ENCODE measurements at regions not wholly inside any gene's neighbourhood (a gene's known extent, or its start where the extent isn't known, plus 50 kb on each side); places are given as distances from the start of the nearest gene placed in this dataset.
A peak's percentile ranks its signal among the peaks of the same experiment; 100 is the strongest.

- WGBS, 2 donors, result 88 to 94% methylated on average over 3 of the region's 3 CpGs
- Histone ChIP-seq H3K4me3 (no peak overlapping the region), H3K27ac (no peak overlapping the region), H3K36me3 (no peaks in the 10 kb centered on the region), H3K9me3 (no peaks in the 10 kb centered on the region), H3K27me3 (no peaks in the 10 kb centered on the region), H3K4me1 (peaks cover 0 to 6% (median 0%) of the 10 kb centered on the region in 4 donors)
- TF ChIP-seq EP300 (IDR thresholded peaks at IDR 0.05), result no peak
- TF ChIP-seq, protein P1, sequence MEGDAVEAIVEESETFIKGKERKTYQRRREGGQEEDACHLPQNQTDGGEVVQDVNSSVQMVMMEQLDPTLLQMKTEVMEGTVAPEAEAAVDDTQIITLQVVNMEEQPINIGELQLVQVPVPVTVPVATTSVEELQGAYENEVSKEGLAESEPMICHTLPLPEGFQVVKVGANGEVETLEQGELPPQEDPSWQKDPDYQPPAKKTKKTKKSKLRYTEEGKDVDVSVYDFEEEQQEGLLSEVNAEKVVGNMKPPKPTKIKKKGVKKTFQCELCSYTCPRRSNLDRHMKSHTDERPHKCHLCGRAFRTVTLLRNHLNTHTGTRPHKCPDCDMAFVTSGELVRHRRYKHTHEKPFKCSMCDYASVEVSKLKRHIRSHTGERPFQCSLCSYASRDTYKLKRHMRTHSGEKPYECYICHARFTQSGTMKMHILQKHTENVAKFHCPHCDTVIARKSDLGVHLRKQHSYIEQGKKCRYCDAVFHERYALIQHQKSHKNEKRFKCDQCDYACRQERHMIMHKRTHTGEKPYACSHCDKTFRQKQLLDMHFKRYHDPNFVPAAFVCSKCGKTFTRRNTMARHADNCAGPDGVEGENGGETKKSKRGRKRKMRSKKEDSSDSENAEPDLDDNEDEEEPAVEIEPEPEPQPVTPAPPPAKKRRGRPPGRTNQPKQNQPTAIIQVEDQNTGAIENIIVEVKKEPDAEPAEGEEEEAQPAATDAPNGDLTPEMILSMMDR (IDR thresholded peaks at IDR 0.05), result no peak
- no peak for TF ChIP-seq POLR2A (IDR thresholded peaks at IDR 0.05)
- no peak for DNase-seq (ENCODE audit: low spot score in 2 of 2)
Measured at GRCh38 chr1:168782559-168783116, 53.6 kb upstream of the DPT start.

DNA sequence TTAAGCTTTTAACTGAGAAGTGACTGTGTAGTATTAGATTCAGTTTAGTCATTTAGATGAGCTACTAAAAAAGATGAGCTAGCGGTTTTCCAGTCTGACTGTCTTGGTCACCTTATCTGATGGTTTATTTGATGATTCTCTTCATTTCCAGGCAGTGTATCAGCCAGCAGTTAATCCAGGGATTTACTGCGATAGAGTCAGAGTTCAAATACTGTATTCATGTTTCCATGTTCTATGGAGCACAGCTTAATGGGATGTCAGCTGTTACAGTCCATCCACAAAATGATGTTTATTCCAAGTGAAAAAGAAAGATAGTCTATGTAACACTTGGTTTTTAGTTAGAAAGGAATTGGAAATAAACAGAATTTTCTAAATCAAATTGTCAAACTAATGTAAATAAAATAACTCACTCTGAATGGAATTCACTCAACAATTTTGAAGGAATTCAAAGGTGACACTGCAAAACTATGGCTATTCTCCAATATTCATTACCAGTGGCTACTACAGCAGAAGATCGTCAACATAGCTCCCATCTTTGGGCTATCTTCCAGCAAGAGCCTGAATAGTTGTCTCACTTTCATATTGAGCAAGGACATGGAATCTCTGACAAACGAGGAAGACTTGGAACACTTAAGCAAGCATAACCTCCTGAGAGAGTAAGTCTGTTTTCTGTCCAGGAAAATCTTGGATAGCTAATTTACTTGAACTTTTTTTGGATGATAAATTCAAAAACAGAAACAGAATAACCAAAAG, 54.6 kb upstream of the DPT start:
- Histone ChIP-seq H3K9me3 (no peaks in the 10 kb centered on the region), H3K4me3 (no peak overlapping the region), H3K4me1 (peaks cover 0 to 11% (median 0%) of the 10 kb centered on the region in 4 donors), H3K27ac (peak overlapping the region in 1 of 4 donors; percentile 2), H3K36me3 (no peaks in the 10 kb centered on the region), H3K27me3 (no peaks in the 10 kb centered on the region)
- WGBS, 2 donors, result 40 to 61% methylated on average over 4 of the region's 4 CpGs
- DNase-seq (ENCODE audit: low spot score in 2 of 2), result peak in 1 of 2 donors; percentile 58
- TF ChIP-seq, protein P1 (IDR thresholded peaks at IDR 0.05), result no peak
- TF ChIP-seq EP300 (IDR thresholded peaks at IDR 0.05), result peak in 1 of 2 donors; percentile 89

DNA sequence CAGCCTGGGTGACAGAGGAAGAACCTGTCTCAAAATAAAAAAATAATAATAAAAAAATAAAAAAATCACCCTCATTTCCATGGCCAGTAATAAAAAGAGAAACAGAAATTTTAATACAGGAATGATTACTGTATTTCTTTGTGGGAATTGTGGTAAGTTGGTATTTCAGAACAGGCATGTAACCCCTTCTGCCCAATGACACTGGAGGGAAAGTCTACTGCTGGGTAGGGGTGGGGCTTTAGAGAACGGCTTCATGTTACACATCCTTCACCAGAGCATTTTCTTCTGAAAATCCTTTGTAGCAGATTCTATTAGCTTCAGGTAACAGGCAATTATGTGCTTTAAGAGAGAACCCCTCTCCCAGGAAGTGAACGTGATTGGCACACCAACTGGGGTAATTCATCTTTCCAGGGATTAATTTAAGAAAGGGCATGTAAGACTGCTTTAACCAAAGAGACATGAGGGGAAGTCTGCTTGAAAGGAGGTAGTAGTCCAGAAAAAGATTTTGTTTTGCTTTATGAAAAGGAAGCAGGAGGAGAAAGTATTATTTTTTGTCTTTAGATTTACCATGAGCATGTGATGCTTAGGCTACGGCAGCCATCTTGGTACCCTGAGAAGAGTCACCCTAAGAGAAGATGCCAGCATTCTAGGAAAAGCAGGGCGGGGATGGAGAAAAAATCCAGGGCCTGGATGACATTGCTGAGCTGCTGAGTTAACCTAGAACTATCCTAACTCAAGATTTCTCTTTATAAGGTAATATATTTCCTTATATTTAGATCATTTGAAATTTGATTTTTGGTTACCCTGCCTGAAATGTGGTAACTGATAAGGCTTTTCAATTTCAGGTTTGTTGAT, 57.7 kb upstream of the DPT start:
- no peak for DNase-seq (ENCODE audit: low spot score in 2 of 2)
- TF ChIP-seq EP300 (IDR thresholded peaks at IDR 0.05) (no peak), POLR2A (IDR thresholded peaks at IDR 0.05) (no peak)
- TF ChIP-seq, protein P1 (IDR thresholded peaks at IDR 0.05), result no peak
- Histone ChIP-seq H3K9me3 (no peaks in the 10 kb centered on the region), H3K27me3 (no peaks in the 10 kb centered on the region), H3K27ac (no peak overlapping the region), H3K4me3 (no peak overlapping the region), H3K36me3 (no peaks in the 10 kb centered on the region), H3K4me1 (peaks cover 0 to 11% (median 0%) of the 10 kb centered on the region in 4 donors)
- 69 to 79% methylated on average over 4 of the region's 4 CpGs for WGBS, 2 donors

DNA sequence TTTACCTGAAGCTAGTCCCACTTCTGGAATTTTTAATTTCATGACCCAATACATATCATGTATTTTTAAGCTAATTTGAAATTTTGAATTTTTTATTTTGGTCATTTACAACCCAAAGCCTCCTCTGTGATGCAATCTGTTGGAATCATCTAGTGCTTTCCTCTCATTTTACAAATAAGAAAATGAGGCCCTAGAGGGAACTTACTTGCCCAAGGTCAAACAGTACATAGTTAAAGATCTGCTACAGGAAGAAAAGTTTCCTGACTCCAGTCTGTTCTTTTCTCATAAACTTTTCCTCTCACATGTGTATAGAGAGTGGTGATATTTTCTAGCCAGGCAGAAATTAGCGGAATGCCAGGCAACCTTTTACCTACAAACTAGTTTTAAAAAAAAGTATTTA, 59.3 kb upstream of the DPT start:
- Histone ChIP-seq H3K36me3 (no peaks in the 10 kb centered on the region), H3K27me3 (no peaks in the 10 kb centered on the region), H3K9me3 (no peaks in the 10 kb centered on the region), H3K27ac (no peak overlapping the region), H3K4me1 (peaks cover 0 to 11% (median 0%) of the 10 kb centered on the region in 4 donors), H3K4me3 (no peak overlapping the region)
- DNase-seq (ENCODE audit: low spot score in 2 of 2), result no peak
- WGBS, 2 donors, result 67 to 82% methylated on average over 1 of the region's 1 CpG
- TF ChIP-seq EP300 (IDR thresholded peaks at IDR 0.05), result no peak
- TF ChIP-seq, protein P1 (IDR thresholded peaks at IDR 0.05), result no peak
- no peak for TF ChIP-seq POLR2A (IDR thresholded peaks at IDR 0.05)

Data from tibial nerve (tissue), 4 donors.